ENCODE measurements at regions not wholly inside any gene's neighbourhood (a gene's known extent, or its start where the extent isn't known, plus 50 kb on each side); places are given as distances from the start of the nearest gene placed in this dataset.

DNA sequence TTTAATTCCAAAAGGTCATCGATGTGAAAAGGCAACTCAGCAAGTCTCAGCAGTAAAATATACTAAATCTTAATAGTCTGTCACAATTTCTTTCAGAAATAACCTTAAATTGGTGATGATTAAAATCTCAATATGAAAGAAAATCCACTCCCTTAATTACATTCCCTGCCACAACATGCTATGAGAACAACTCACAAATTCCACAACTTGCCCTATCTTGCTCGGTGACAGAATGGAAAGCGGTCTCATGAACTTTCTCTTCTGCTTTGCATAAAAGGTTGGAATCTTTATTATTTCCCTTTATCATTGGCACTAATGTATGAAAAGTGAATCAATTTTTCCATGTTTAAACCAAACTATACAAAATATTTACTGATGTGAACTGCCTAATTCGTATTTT lies 380.8 kb downstream of the TMA16 start:
- H3K27ac ChIP-seq: no peak overlapping the region
- TF ChIP-seq, protein P1, sequence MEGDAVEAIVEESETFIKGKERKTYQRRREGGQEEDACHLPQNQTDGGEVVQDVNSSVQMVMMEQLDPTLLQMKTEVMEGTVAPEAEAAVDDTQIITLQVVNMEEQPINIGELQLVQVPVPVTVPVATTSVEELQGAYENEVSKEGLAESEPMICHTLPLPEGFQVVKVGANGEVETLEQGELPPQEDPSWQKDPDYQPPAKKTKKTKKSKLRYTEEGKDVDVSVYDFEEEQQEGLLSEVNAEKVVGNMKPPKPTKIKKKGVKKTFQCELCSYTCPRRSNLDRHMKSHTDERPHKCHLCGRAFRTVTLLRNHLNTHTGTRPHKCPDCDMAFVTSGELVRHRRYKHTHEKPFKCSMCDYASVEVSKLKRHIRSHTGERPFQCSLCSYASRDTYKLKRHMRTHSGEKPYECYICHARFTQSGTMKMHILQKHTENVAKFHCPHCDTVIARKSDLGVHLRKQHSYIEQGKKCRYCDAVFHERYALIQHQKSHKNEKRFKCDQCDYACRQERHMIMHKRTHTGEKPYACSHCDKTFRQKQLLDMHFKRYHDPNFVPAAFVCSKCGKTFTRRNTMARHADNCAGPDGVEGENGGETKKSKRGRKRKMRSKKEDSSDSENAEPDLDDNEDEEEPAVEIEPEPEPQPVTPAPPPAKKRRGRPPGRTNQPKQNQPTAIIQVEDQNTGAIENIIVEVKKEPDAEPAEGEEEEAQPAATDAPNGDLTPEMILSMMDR (IDR thresholded peaks at IDR 0.05): no peak
- TF ChIP-seq ZFX (IDR thresholded peaks at IDR 0.05; ENCODE audit: borderline replicate concordance): no peak

DNA sequence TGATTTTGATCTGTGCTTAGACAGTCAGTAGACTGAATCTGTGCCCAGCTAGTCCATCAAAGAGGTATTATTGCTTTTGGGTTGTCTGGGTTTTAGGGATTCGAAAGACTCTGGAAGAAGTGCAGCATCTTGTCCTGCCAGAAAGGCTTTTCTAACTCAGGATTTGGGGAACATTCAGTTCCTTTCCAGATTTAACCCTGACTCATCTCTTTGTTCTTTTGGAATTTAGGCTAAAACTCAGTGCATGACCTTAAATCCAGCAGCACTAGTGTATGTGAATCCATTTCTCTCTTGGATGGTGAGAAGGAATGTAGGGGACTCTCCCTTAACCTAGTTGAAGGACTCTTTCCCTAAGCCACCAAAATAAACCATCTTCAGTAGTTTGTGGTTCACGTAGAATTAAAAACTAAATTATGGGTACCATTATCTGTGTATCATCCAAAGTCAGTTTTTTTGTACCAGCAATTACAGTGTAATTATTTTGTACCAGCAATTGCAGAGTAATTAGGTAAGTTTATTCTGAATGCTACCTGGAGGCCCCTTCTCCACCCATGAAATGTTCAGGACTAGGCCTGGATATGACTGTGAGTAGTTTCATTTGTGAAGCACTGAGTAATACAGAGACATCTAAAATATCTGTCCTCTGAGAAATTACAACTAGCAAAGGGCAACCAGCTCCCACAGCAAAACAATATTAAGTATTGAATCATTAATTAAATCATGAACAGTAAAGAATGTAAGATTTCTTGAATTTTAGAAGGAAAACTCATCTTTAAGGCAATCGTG lies 384.0 kb downstream of the TMA16 start:
- TF ChIP-seq ZFX (IDR thresholded peaks at IDR 0.05; ENCODE audit: borderline replicate concordance): no peak
- TF ChIP-seq, protein P1 (IDR thresholded peaks at IDR 0.05): no peak
- H3K27ac ChIP-seq: no peak overlapping the region

DNA sequence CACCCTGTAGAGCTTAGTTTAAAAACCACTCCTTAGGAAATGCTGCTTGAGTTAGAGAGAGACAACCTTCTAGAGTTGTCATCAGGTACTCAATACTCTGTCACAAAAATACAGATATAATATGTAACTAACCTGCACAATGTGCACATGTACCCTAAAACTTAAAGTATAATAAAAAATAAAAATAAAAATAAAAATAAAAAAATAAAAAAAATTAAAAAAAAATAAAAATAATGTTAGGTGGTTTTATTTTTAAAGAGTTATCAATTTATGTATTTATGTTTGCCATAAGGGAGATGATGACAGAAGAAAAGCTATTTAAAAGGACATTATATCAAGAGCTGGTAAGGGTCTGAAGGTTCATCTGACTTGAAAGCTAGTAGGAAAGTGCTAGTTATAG lies 397.9 kb downstream of the TMA16 start:
- no peak for TF ChIP-seq ZFX (IDR thresholded peaks at IDR 0.05; ENCODE audit: borderline replicate concordance)
- TF ChIP-seq, protein P1 (IDR thresholded peaks at IDR 0.05): no peak
- H3K27ac ChIP-seq: no peak overlapping the region

DNA sequence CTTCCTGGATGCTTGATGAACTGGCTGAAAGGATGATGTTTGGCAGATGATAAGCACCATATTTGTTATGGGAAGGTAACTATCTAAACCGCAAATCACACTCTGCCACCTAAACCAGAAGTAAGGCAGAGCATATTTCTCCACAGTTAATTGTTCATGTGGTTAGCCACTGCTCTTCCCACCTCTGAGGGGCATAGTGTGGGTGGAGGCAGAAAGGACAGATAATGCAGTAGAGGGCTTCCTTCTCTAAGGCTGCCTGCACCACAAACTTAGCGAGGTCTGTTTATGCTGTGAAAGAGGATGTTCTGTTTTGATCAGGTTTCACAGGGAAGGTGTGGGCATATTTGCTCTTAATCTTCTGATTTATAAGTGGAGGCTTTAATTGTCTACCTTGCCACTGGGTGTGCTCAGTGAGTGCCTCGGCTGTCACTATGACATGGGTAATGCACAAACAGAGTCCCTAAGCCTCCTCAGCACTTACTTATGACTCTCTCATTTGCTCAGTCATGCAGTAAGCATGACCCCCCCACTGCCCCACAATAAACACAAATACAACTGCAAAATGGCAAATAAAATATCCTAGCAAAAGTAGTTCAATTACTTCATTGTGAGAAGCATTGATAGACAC lies 401.0 kb downstream of the TMA16 start:
- TF ChIP-seq, protein P1 (IDR thresholded peaks at IDR 0.05): no peak
- no peak for TF ChIP-seq ZFX (IDR thresholded peaks at IDR 0.05; ENCODE audit: borderline replicate concordance)
- H3K27ac ChIP-seq: no peak overlapping the region

DNA sequence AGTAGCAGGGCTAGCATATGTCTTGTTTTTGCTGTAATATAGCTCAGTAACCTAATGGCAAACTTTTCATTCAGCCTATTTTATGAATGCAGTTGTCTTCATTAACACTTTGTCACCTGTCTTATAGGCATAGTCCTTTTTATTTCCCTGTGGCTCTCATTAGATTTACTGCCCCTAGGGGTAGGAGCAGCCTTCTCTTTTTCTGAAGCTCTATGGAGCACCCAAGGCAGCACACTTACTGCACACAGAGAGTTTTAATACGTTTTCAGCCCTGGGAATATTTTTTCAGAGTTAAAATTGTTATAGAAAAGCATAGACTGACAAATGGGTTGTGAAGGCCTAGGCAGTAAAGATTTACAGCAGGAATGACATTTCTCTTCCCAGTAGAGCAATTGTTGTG lies 406.8 kb downstream of the TMA16 start:
- TF ChIP-seq ZFX (IDR thresholded peaks at IDR 0.05; ENCODE audit: borderline replicate concordance): no peak
- TF ChIP-seq, protein P1 (IDR thresholded peaks at IDR 0.05): no peak
- H3K27ac ChIP-seq: no peak overlapping the region

DNA sequence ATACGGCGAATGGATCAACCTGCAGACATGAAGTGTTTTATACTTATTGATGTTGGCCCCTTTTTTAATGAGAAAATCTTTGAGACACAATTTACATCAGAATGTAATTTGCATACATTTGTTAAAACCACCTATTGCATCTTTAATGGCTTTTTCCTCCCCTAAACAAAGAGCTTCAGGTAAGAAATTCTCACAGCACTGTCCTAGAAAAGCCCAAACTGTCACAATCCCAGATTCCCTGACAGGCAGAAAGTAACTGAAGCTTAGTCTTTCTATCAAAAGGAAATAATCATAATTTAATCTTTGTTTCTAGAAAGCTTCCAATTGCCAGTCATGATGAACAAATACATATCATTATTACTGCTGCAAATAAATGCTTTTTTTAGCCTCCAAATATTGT lies 407.9 kb downstream of the TMA16 start:
- H3K27ac ChIP-seq: no peak overlapping the region
- no peak for TF ChIP-seq ZFX (IDR thresholded peaks at IDR 0.05; ENCODE audit: borderline replicate concordance)
- TF ChIP-seq, protein P1 (IDR thresholded peaks at IDR 0.05): no peak

DNA sequence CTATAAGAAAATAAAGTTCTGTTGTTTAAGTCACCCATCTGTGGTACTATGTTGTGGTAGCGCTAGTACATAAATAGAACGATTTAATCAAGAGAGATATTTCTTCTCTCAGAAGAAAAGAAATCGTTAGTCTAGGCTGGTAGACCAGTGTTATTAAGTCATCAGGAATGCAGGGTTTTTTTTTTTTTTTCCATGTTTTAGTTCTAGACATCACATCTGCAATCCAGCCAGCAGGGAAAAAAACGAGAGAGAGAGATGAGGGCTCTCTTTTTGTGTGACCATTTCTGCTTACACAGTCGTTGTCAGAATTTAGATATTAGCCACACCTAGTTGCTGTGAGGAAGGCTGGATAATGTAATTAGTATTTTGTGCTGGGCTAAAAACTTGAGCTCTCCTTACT lies 417.4 kb downstream of the TMA16 start:
- H3K27ac ChIP-seq: no peak overlapping the region
- TF ChIP-seq, protein P1 (IDR thresholded peaks at IDR 0.05): no peak

All from 22Rv1 (cell line).